Medulla oblongata (tissue), 1 donor: ENCODE measurements at regions not wholly inside any gene's neighbourhood (a gene's known extent, or its start where the extent isn't known, plus 50 kb on each side); places are given as distances from the start of the nearest gene placed in this dataset.

Experiments
- DNase-seq: peaks from one replicate; pipeline ENCODE4 v3.0.0-alpha.2; 2015; ENCODE audit errors: extremely low spot score

DNA sequence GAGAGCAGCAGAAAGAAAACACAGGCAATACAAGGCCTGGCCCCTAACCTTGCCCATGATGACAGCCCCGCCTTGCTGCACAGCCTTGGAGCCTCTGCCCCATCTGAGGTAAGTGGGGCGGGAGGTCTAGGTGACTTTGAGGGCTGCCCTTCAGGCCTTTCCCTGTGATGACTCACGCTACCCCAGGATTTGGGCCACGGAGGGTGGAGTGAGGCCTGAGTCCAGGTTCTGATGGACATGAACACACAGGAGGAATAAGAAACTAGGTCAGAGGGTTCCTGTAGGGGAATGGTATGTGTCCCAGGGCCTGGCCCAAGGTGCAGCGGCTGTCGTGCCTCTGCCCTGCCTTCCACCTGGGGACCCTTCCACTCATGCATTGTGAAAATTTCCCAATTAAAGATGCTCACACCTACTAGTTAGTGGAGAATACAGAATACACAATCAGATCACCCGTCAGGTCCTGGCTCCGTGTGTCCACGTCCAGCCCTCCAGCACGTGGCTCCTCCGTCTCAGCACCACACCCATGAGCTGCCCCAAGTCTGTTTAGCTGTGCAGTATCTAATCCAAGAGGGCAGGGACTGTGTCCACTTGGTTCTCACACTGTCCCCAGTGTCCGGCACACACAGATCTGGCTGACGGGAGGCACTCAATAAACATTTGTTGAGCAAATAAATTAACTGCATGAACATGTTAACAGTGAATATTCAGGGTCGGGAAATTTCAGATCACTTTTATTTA lies 111.0 kb downstream of the CHST1 start:
- no peak for DNase-seq

DNA sequence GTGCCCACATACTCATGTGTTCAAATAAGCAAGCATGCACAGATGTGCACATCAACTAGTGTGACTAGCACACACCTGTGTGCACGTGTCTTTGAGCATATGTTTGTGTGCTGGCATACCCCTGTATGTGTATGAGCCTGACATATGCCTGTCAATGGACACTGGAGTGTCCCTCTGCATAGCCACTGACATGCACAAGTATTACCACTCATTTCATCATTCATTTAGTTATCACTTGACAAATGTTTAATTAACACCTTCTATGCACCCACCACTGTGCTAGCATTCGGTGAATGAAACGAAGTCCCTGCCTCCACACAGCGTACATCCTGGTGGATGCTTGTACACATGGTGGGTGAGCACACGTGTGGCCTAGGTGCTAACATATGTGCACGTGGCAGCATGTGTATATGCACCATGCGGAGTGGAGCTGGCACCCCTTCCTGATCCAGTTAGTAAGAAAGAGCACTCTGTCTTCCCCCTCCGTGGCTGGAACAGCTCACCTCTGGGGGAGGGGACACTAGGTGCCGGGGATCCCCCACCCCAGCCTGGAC lies 112.0 kb downstream of the CHST1 start:
- no peak for DNase-seq

DNA sequence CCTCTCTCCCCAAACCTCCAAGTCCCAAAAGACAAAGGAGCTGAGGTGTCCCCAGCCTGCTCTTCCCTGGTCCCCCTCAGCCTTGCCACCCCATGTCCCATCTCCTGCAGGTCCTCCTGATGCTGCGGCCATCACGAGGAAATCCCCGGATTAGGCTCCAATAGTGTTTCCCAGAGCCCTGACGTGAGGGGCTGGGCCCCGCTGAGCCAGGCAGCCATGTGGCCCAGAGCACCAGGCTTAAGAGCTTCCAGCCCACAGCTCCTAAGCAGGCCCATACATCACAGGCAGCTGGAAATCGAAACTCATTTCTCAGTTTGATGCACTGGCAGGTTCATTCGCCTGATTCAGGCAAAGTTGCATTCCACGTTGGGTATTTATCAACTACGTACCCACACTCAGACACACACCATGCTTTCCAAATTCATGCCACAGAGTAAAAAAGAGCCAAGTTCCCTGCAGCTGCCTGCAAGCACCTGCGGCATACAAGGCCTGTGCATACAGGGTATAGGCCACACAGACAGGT lies 114.2 kb downstream of the CHST1 start:
- no peak for DNase-seq

DNA sequence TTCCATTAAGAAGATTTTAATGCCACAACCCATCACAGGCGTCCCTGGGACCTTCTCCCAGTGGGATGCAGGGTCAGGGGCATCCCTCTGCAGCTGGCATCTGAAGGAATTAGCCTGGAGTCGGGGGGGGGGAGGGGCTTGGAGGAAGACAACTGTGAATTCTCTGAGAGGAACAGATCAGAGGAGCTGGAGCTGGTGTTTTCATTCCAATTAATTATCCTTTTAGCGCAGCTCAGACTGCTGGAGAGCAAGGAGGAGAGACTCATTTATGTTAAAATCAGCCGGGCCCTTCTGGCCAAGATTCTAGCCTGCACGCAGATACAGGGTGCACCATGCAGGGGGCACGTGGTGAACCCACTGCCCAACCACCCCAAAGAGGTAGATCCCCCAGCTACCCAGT lies 116.2 kb downstream of the CHST1 start:
- no peak for DNase-seq

DNA sequence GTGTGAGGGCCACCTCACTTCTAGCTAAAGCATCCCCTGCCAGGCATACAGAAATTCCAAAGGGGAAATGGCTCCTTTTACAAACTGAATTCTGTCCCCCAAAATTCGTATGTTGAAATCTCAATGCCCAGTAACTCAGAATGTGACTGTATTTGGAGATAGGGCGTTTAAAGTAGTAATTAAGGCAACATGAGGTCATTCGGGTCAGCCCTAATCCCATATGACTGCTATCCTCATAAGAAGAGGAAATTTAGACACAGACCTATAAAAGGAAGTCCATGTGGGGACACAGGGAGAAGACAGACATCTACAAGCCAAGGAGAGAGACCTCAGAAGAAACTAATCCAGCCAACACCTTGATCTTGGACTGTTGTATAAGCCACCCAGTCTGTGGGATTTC lies 119.1 kb downstream of the CHST1 start:
- DNase-seq = no peak

DNA sequence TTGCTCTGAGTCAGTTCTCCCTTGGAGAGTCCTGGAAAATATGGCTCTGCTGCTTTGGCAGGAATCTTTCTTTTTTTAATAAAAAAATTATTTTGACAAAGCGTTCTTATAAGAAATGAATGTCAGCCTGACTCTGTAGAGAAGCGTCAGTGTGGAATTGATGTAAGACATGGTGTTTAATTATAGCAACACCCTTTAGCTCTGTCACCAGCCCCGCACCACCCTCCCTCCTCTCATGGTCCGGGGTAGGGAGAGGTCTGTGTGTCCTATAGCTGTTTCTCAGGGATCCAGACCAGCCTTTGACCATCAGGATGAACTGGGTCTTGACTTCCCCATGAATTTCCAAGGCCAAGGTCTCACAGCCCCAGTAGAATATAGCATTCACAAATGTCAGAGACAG lies 120.6 kb downstream of the CHST1 start:
- no peak for DNase-seq

DNA sequence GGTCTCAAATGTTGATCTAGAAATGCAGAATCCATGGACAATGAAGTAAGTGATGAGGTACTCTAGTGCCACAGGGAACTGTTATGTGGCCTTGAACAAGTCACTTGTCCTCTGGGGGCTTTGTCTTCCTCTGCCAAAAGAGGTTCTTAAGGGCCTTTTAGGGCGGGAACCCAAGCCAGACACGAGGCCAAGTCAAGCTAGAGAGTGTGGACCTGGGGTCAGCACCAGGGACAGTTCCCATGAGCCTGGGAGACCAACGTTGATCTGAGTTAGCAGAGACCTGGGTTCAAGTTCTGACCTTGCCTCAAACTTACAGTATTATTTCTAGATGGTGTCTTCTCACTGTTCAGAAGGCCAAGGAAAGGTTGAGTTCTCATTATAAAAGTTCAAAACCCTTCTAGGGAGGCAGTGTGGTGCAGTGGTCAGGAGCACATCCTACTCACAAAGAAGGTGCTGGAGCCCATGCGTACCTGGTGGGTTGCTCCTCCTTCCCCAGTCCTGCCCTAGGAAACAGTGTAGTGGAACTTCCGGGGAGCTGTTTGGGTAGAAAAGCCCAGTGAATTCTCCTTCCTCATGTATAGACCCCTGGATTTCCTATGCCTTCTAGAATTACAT lies 121.5 kb downstream of the CHST1 start:
- DNase-seq = no peak

DNA sequence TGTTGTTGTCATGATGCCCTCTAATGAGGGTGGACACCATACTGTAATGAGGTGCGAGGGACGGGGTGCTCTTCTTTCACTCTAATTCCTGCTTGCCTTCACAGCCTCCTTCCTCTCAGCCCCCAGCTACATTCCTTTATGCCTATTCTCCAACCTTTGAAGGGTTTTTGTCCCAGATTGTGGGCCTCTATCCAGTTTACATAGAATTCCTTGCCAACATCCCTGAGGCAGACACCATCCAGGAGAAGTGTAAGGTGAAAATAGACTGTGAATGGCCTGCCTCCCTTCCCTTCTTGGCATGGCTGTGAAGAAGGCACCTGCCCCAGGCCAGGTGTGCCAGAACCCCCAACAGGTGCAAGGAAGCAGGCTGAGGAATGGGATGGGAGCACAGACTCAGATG lies 122.3 kb downstream of the CHST1 start:
- DNase-seq = no peak

DNA sequence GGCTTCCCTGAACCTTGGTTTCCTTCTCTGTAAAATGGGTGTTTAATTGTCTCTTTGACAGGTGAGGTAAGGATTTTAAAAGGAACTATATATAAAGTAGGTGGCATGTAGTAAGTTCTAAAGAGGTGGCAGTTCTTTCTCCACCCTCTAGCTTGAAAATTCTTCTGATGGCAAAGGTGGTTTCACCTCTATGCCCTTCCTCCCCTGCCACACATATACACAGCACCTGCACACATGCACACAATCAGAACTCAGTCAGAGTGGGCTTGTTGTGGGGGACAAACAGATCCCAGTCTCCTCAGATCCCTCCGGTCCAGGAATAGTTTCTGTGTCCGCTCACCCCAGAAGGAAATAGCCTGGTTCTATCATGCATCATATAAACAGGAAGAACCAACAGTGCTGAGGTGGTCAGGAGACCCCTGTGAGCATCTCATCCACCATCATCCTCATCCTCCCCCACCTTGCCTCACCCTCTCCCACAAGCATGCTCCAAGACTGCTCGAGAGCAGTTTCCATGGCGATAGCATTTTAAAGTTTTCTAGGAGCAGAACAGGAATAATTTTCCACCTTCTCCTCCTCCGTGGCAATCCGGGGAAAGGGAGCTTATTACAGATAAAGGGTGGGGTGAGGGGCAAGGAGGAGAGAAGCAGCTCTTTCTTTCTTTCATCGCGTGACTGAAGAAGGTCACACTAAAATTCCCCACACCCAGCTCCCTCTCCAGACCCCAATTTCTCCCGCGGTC lies 123.6 kb downstream of the CHST1 start:
- DNase-seq = no peak

DNA sequence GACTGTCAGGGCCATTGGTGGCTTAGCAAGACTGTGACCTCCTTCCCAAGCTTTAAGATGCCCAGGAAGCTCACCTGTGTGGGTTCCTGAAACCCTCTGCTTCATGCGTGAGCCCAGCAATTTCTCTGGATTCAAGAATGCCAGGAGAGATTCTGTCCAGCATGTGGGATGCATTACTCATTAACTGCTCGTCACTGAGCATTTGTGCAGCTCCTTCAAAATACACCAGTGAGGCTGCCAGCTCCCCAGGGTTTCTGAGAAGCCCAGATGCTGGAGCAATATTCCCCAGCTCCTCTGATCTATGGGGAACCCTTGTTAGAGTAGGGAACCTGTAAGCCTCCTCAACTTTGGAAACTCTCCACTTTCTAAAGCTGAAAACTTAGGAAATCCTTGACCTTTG lies 126.5 kb downstream of the CHST1 start:
- no peak for DNase-seq

DNA sequence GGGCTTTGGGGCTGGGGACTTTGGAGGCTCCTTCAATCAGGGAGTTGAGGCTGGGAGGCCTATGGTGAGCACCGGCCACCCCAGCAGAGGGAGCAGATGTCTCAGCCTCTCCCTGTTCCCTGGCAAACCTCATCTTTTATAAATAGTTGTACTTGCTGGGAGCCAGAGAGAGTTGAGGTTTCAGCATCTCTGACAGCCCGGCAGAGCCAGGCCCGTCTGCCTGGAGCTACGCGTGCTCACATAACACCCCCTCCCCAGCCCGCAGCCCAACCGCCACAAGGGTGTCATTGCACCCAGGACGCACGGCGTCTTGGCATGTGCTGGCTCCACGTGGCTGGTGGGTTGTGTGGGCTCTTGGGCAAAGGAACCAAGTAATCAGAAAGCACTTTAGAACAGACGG lies 127.1 kb downstream of the CHST1 start:
- no peak for DNase-seq

DNA sequence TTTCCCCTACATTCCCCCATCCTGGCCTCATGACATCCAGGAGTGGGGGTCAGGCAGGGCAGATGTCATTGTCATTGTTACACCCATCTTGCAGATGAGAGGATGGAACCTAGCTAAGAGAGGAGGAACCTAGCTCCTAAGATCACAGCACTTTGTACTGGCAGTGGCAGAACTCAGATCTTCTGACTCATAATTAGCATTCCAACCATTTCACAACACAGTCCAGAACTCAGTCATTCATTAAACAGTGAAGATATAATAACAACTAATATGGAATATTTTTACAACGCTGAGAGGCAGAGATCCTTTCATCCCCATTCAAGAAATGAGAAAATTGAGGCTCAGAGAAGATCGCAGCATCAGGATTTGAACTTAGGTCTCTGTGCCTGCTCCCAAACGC lies 127.8 kb downstream of the CHST1 start:
- DNase-seq = no peak

DNA sequence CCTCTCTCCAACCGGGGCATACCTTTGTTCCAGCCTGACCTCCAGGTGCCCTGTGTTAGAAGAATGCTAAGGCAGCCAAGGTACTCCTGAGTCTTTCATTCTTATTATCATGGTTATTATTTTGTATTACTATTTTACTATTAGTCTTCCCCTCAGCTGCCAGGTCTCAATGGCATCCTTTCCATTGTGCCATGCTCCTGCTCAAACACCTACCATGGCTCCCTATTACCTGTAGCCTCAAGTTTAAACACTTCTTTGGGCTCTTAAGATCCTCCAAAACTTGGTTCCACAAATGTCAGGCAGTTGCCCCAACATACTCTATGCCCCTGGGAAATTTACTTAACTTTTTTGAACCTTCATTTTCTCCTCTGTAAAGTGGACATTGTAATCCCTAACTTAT lies 130.4 kb downstream of the CHST1 start:
- DNase-seq = no peak

DNA sequence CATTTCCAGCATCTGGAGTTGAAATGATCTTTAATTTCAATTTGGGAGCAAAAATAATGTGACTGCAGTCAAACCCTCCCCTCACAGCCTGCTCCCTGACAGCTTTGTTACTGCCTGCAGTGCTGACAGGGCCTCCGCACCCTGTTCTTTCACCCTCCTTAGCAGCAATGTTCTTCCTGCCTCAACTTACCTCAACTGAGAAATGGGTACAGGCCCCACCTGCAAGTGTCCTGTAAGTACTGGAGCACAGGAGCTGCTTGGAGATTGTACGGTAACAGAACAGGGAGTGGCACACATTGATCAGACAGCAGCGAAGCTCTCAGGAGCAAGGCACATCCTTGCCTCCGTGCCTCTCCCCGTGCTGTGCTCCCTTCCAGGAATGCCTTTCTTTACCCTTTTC lies 131.3 kb downstream of the CHST1 start:
- DNase-seq = no peak

DNA sequence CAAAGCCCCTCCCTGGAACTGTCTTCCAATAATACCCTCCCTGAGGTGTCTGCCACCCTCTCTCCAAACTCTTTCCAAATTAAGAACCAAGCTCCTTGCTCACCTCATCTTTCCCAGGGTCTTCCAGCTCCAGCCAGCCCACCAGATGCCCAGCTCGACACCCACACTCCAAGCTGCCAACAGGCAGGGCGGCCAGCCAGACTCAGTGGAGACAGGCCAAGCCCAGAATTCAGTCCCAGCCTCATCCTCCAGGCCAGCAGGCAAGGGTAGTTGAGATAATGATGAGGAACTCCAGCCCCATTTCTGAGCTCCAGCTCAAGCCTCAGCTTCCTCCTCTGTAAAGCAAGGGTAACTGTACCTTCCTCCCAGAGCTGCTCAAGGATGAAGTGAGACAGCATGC lies 132.9 kb downstream of the CHST1 start:
- DNase-seq = peak; percentile 5

DNA sequence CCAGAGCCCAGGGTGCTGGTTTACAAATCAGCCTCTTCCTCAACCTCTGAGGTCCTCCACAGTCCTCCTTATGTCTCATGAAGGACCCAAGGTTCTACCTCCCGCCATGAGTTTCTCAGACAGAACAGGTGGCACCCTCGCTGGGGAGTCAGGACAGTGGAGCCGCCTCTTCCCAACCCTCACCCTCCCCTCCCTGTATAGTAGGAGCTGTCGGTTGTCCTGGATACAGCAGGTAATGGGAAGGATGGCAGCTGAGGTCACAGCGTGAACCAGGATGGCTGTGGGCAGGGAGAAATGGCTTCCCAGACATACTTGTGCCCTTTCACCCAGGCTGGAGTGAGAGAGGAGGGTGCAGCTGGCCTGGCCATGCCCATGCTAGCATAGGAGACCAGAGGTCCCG lies 134.6 kb downstream of the CHST1 start:
- DNase-seq = no peak

DNA sequence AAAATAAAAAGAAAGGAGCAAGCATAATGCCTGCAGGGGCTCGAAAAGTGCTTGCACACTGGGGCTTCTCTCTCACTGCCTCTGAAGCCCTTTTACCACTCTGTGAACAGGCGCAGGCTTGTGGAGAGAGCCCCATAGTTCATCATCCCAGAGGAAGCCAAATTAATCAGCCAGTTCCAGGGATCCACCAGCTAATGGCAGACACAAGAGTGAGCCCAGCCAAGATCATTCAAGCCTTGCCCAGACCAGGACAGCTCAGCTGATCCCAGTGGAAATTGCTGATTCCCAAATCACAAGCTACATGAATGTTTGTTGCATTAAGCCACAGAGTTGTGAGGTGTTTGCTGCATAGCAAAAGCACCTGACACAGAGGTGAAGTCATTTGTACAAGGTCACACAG lies 135.3 kb downstream of the CHST1 start:
- DNase-seq = no peak

DNA sequence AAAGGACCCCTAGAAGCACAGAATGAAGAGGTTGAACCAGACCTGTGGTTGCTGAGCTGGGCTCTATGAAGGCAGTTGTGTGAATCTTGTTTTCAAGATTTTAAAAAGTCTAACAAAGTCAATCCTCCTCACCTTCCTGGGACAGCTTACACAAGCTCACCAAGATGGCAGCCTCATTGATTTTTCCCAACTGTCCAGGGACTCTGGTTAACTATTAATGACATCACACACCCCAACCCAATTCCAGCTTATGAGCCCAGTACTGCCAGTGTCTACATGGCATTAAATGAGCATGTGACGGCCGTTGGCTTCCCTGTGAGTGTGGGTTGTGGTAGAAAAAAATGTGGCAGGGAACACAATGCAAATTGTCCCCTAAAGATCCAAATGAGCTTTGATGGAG lies 137.0 kb downstream of the CHST1 start:
- DNase-seq = no peak

DNA sequence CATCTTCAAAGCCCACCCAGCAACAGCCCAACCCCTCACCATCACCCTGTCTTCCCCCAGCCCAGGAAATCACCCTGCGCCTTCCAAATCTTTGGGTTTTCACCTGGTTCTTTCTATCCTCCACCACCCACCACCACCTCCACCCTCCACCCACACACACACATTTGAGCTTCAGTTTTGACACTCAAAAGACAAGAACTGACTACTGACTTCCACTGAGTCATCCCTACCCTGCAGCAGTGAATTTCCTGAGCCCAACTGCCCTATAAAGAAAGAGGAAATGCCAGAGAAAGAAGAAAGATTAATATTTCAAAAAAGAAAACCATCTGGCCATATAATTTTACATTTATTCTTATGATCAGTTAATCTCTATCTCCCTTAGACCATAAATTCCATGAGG lies 137.5 kb downstream of the CHST1 start:
- DNase-seq = no peak

DNA sequence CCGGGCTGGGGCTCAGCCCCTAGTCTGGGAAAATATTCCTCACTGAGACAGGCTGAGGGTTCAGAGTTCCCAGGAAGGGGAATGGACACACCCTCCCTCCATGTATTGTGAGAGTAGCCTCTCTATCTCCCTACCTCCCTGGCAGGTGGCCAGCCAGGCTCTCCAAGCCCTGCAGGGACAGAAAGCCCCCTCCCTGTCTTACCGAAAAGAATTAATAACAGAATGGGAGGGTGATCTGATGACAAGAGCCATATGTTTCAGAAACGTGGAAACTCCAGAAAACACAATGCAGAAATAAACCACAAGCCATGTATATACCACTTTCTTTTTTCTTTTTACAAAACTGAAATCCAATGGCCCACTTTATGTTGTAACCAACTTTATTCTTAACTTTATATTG lies 140.0 kb downstream of the CHST1 start:
- DNase-seq = no peak

DNA sequence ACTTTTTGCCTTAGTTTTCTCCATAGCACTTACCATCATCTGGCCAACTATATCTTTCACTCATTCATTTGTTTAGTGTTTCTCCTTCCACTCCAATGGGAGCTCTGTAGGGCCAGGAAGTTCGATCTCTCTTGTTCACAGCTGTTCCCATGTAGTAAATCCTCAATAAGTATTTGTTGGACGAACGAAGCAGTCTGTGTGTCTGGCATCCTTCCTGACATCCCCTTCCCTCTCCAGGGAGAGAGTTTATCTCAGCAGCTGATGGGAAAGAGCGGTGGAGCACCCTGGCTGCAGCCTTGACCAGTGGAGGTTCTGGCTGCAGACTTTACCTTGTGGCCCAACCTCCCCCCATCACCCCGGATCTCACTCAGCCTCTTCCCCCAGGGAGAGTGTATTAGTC lies 141.7 kb downstream of the CHST1 start:
- no peak for DNase-seq

DNA sequence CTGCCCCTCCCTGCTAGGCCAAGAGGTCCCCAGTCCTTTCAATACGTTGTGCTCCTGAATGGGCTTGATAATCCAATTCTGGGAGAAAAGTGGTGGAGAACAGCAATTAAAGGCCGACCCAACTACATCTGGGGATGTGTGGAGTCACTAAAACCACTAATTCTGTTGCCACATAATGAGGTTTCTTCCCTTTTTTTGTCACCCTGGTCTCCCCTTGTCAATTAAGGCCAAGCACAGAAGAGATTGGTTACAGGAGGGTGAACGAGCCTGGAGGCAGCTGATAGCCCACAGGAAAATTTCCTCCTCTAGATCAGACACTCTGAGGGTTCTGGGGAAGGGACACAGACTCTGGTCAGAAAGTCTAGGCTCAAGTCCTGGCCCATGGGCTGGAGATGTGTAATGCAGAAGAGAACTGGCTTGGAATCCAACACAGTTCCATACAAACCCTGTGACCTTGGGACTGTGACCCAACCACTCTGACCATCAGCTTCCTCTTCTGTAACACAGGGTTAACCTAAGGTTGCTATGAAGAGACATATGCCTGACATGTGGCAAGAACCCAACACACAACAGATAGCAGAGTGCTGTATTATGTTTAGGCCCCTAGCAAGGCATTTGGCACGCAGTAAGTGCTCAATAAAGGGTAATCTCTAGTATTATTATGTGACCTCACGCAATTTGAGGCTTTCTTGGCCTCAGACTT lies 146.4 kb downstream of the CHST1 start:
- no peak for DNase-seq
